T-cell (primary cell): ENCODE measurements at regions not wholly inside any gene's neighbourhood (a gene's known extent, or its start where the extent isn't known, plus 50 kb on each side); places are given as distances from the start of the nearest gene placed in this dataset.
A peak's percentile ranks its signal among the peaks of the same experiment; 100 is the strongest.

Experiments used
- ATAC-seq, 4 experiments: fragments of 200-7000 bp in 3 of 4; fragments of 150-1000 bp in 1 of 4; cut with Tn5 transposase; replicated peaks in 1 of 4; 1 replicate in 3 of 4; 2 replicates in 1 of 4; pipeline ENCODE4 v1.10.0; 2021; ENCODE audit warnings: moderate library complexity in 3 of 4, mild to moderate bottlenecking in 2 of 4, moderate number of reproducible peaks in 1 of 4
- CTCF ChIA-PET, 2 donors: fragments of 300-600 bp; sonication (Branson Sonifier 250); formaldehyde crosslinking; loops; one replicate each; lab custom pipeline; 2022; ENCODE audit warnings: antibody characterized with exemption in 2 of 2; lab: Charles Lee
- POLR2A ChIA-PET, 2 donors: fragments of 300-600 bp; sonication (Branson Sonifier 250); formaldehyde crosslinking; loops; one replicate each; lab custom pipeline; 2022; ENCODE audit warnings: antibody characterized with exemption in 2 of 2; lab: Charles Lee
- DNase-seq, 35 experiments: peaks; one replicate each; pipeline versions ENCODE4 v3.0.0 to v3.0.0-alpha.2; 2013 to 2023
- H3K27ac ChIP-seq: one replicate; pipeline ENCODE4 v1.5.1; 2013; ENCODE audit warnings: low read length
- H3K27me3 ChIP-seq, 2 experiments: replicated peaks in 1 of 2; 1 replicate in 1 of 2; 2 replicates in 1 of 2; pipeline versions ENCODE4 v1.6.1 to v1.7.0; 2013; ENCODE audit warnings: low read length in 1 of 2, mixed read lengths in 1 of 2; ENCODE audit not compliant: control insufficient read depth in 2 of 2, insufficient read depth in 2 of 2; ENCODE audit errors: extremely low read depth in 1 of 2
- H3K36me3 ChIP-seq, 2 donors: 1 replicate in 1 of 2; 2 replicates in 1 of 2; pipeline versions ENCODE4 v1.6.1 to v1.7.0; 2013; ENCODE audit warnings: low read length in 1 of 2; ENCODE audit not compliant: control insufficient read depth in 2 of 2, insufficient read depth in 1 of 2; ENCODE audit errors: extremely low read depth in 1 of 2
- H3K4me1 ChIP-seq, 2 experiments: 1 replicate in 1 of 2; 2 replicates in 1 of 2; pipeline versions ENCODE4 v1.6.1 to v1.7.0; 2013; ENCODE audit warnings: low read length in 2 of 2, mixed read lengths in 1 of 2; ENCODE audit not compliant: insufficient read depth in 2 of 2, control insufficient read depth in 1 of 2; ENCODE audit errors: extremely low read depth in 1 of 2
- H3K4me3 ChIP-seq, 2 donors: 1 replicate in 1 of 2; 2 replicates in 1 of 2; pipeline versions ENCODE4 v1.5.1 to v1.7.0; 2013; ENCODE audit warnings: mild to moderate bottlenecking in 2 of 2, low read length in 1 of 2, moderate library complexity in 1 of 2; ENCODE audit not compliant: control insufficient read depth in 1 of 2; ENCODE audit errors: extremely low read depth in 1 of 2
- H3K9me3 ChIP-seq: 2 replicates; pipeline ENCODE4 v1.7.0; 2013
- H3K27ac Mint-ChIP-seq, 2 donors: one replicate each; pipeline ENCODE4 v1.8.0; 2020 to 2021; ENCODE audit warnings: mild to moderate bottlenecking in 2 of 2, mixed read lengths in 2 of 2
- H3K27me3 Mint-ChIP-seq, 2 donors: one replicate each; pipeline ENCODE4 v1.8.0; 2021 to 2022; ENCODE audit warnings: mixed read lengths in 2 of 2
- H3K36me3 Mint-ChIP-seq: one replicate; pipeline ENCODE4 v1.8.0; 2021; ENCODE audit warnings: mixed read lengths
- H3K4me1 Mint-ChIP-seq, 3 donors: one replicate each; pipeline ENCODE4 v1.8.0; 2020 to 2022; ENCODE audit warnings: mixed read lengths in 3 of 3, mild to moderate bottlenecking in 1 of 3
- H3K4me3 Mint-ChIP-seq, 3 donors: one replicate each; pipeline ENCODE4 v1.8.0; 2020 to 2022; ENCODE audit warnings: mild to moderate bottlenecking in 3 of 3, mixed read lengths in 3 of 3, moderate library complexity in 3 of 3
- H3K9me3 Mint-ChIP-seq, 3 donors: one replicate each; pipeline ENCODE4 v1.8.0; 2020 to 2022; ENCODE audit warnings: mixed read lengths in 3 of 3
- WGBS: methylation state at CpG from one replicate; pipeline ENCODE4 v1.1.5; 2013; ENCODE audit warnings: missing lambda C conversion rate; ENCODE audit not compliant: insufficient coverage; 5-methylcytosine and 5-hydroxymethylcytosine counted together

DNA sequence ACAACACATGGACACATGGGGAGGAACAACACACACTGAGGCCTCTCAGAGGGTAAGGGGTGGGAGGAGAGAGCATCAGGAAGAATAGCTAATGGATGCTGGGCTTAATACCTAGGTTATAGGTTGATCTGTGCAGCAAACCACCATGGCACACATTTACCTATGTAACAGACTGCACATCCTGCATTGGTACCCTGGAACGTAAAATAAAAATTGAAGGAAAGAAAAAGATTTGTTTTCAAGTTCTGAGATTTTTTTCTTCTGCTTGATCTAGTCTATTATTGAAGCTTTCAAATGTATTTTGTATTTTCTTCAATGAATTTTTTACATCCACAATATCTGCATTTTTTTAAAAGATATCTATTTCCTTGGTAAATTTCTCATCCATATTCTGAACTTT, 59.3 kb upstream of the SLC4A10 start:
- no CpG with 5 or more reads among the region's 1 CpG for WGBS
- H3K36me3 ChIP-seq: no peaks in the 10 kb centered on the region
- H3K4me1 Mint-ChIP-seq: no peaks in the 10 kb centered on the region
- CTCF ChIA-PET: no interaction called here
- no peaks in the 10 kb centered on the region for H3K9me3 ChIP-seq
- H3K27me3 Mint-ChIP-seq: peaks cover 15 to 32% of the 10 kb centered on the region in 2 donors
- peaks cover 0 to 5% of the 10 kb centered on the region in 2 experiments for H3K27me3 ChIP-seq
- no peak overlapping the region for H3K4me3 ChIP-seq
- no peak overlapping the region for H3K27ac Mint-ChIP-seq
- no peak overlapping the region for H3K4me3 Mint-ChIP-seq
- POLR2A ChIA-PET: interaction anchor here in 1 of 2 donors (0.6 kb wide), 1 partner anchor 758 kb away, joined by 3 read pairs; no protein-coding TSS in a partner anchor
- no peak overlapping the region for H3K27ac ChIP-seq
- no peaks in the 10 kb centered on the region for H3K4me1 ChIP-seq
- peaks cover 25 to 34% (median 27%) of the 10 kb centered on the region in 3 donors for H3K9me3 Mint-ChIP-seq
- no peaks in the 10 kb centered on the region for H3K36me3 Mint-ChIP-seq
- no peak for DNase-seq
- ATAC-seq: no peak

DNA sequence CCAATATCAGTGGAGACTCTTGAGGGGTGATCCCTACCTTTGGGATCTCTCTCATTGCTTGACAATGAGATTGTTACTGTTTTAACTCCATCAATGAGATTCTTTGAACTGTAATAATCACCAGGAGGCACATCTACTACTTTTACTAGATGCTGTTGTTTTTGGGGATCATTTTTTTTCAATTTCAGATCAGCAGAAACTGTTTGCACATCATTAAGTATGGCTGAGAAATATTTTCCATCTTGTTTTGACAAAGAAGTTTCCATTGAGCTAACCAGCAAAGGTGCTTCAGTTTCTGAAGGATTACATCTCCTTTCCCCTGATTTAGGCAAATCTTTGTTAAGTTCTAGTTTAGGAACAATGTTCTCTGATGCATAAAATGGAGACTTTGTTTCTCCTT, 54.8 kb upstream of the SLC4A10 start:
- ChIA-PET CTCF (interaction anchor here in 1 of 2 donors (0.8 kb wide), 1 partner anchor 18 kb away, joined by 3 read pairs; no protein-coding TSS in a partner anchor), POLR2A (no interaction called here)
- no peaks in the 10 kb centered on the region for H3K36me3 ChIP-seq
- Mint-ChIP-seq H3K27ac (no peak overlapping the region), H3K4me1 (no peaks in the 10 kb centered on the region), H3K27me3 (peaks cover 5 to 6% of the 10 kb centered on the region in 2 donors), H3K9me3 (peaks cover 6 to 19% (median 18%) of the 10 kb centered on the region in 3 donors), H3K4me3 (no peak overlapping the region), H3K36me3 (no peaks in the 10 kb centered on the region)
- no peaks in the 10 kb centered on the region for H3K4me1 ChIP-seq
- no peak for DNase-seq
- H3K4me3 ChIP-seq: no peak overlapping the region
- H3K27me3 ChIP-seq: no peaks in the 10 kb centered on the region
- ATAC-seq: no peak
- H3K9me3 ChIP-seq: no peaks in the 10 kb centered on the region
- H3K27ac ChIP-seq: no peak overlapping the region

GRCh38 chr2:161570424-161571050, 53.7 kb upstream of the SLC4A10 start:
- 67% methylated on average over 6 of the region's 6 CpGs for WGBS
- ChIA-PET CTCF (no interaction called here), POLR2A (no interaction called here)
- Histone ChIP-seq H3K27ac (no peak overlapping the region), H3K4me3 (no peak overlapping the region), H3K4me1 (no peaks in the 10 kb centered on the region), H3K27me3 (no peaks in the 10 kb centered on the region), H3K36me3 (no peaks in the 10 kb centered on the region), H3K9me3 (no peaks in the 10 kb centered on the region)
- Mint-ChIP-seq H3K27ac (no peak overlapping the region), H3K4me3 (no peak overlapping the region), H3K27me3 (peaks cover 5 to 6% of the 10 kb centered on the region in 2 donors), H3K4me1 (no peaks in the 10 kb centered on the region), H3K36me3 (no peaks in the 10 kb centered on the region), H3K9me3 (peaks cover under 1 to 11% (median 9%) of the 10 kb centered on the region in 3 donors)
- ATAC-seq (no peak), DNase-seq (no peak)

GRCh38 chr2:161571051-161571429, 53.2 kb upstream of the SLC4A10 start:
- 100% methylated on average over 1 of the region's 1 CpG for WGBS
- no peaks in the 10 kb centered on the region for H3K9me3 ChIP-seq
- peaks cover 5 to 6% of the 10 kb centered on the region in 2 donors for H3K27me3 Mint-ChIP-seq
- H3K36me3 Mint-ChIP-seq: no peaks in the 10 kb centered on the region
- H3K4me1 Mint-ChIP-seq: no peaks in the 10 kb centered on the region
- POLR2A ChIA-PET: no interaction called here
- H3K27me3 ChIP-seq: no peaks in the 10 kb centered on the region
- no peak for DNase-seq
- H3K4me1 ChIP-seq: no peaks in the 10 kb centered on the region
- CTCF ChIA-PET: no interaction called here
- no peaks in the 10 kb centered on the region for H3K36me3 ChIP-seq
- ATAC-seq: peak in 1 of 4 experiments; percentile 23
- H3K27ac ChIP-seq: no peak overlapping the region
- H3K27ac Mint-ChIP-seq: no peak overlapping the region
- H3K4me3 ChIP-seq: no peak overlapping the region
- H3K9me3 Mint-ChIP-seq: peaks cover 0 to 6% (median 5%) of the 10 kb centered on the region in 3 donors
- H3K4me3 Mint-ChIP-seq: no peak overlapping the region
